ENCODE measurements at regions not wholly inside any gene's neighbourhood (a gene's known extent, or its start where the extent isn't known, plus 50 kb on each side); places are given as distances from the start of the nearest gene placed in this dataset.

GRCh38 chr10:36066102-36066501 is 424.0 kb upstream of the FZD8 start:
- TF ChIP-seq, protein P1, sequence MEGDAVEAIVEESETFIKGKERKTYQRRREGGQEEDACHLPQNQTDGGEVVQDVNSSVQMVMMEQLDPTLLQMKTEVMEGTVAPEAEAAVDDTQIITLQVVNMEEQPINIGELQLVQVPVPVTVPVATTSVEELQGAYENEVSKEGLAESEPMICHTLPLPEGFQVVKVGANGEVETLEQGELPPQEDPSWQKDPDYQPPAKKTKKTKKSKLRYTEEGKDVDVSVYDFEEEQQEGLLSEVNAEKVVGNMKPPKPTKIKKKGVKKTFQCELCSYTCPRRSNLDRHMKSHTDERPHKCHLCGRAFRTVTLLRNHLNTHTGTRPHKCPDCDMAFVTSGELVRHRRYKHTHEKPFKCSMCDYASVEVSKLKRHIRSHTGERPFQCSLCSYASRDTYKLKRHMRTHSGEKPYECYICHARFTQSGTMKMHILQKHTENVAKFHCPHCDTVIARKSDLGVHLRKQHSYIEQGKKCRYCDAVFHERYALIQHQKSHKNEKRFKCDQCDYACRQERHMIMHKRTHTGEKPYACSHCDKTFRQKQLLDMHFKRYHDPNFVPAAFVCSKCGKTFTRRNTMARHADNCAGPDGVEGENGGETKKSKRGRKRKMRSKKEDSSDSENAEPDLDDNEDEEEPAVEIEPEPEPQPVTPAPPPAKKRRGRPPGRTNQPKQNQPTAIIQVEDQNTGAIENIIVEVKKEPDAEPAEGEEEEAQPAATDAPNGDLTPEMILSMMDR (IDR thresholded peaks at IDR 0.05) = no peak
- TF ChIP-seq POLR2A (IDR thresholded peaks at IDR 0.05) = no peak

All from right lobe of liver (tissue), 4 donors.